GM18858 (cell line): ENCODE measurements at regions not wholly inside any gene's neighbourhood (a gene's known extent, or its start where the extent isn't known, plus 50 kb on each side); places are given as distances from the start of the nearest gene placed in this dataset.
"Not testable (repeated sequence)": the region's sequence is repeated elsewhere in the genome, so short reads cannot be mapped to it uniquely, and the experiment has no call there.

Source experiments
- ATAC-seq: cut with Tn5 transposase; IDR thresholded peaks from one replicate; pipeline ENCODE4 v1.9.1; 2021; ENCODE audit not compliant: unreplicated experiment

GRCh38 chrX:109184506-109185139 is 297.3 kb downstream of the GUCY2F start:
- ATAC-seq, result no peak

GRCh38 chrX:109172091-109172602 is 309.7 kb downstream of the GUCY2F start:
- ATAC-seq, result no peak

GRCh38 chrX:109155161-109155560 is 326.7 kb downstream of the GUCY2F start:
- no peak for ATAC-seq

GRCh38 chrX:109144173-109144572 is 337.7 kb downstream of the GUCY2F start:
- ATAC-seq, result not testable (repeated sequence)

GRCh38 chrX:109140463-109140862 is 341.4 kb downstream of the GUCY2F start:
- no peak for ATAC-seq

- no peak for ATAC-seq
Measured at GRCh38 chrX:109134777-109135176, 347.1 kb downstream of the GUCY2F start.

GRCh38 chrX:109125304-109125703 is 356.6 kb downstream of the GUCY2F start:
- no peak for ATAC-seq

- no peak for ATAC-seq
Measured at GRCh38 chrX:109089359-109089758, 353.0 kb upstream of the IRS4 start.

- ATAC-seq, result no peak
Measured at GRCh38 chrX:109077788-109078187, 341.4 kb upstream of the IRS4 start.

- ATAC-seq, result not testable (repeated sequence)
Measured at GRCh38 chrX:109054181-109054581, 317.8 kb upstream of the IRS4 start.

- no peak for ATAC-seq
Measured at GRCh38 chrX:109049903-109050302, 313.5 kb upstream of the IRS4 start.

GRCh38 chrX:109049416-109049815 is 313.1 kb upstream of the IRS4 start:
- no peak for ATAC-seq

GRCh38 chrX:109040057-109040456 is 303.7 kb upstream of the IRS4 start:
- no peak for ATAC-seq

- ATAC-seq, result no peak
Measured at GRCh38 chrX:109036624-109037023, 300.3 kb upstream of the IRS4 start.

- no peak for ATAC-seq
Measured at GRCh38 chrX:108993909-108994308, 257.5 kb upstream of the IRS4 start.

GRCh38 chrX:108972899-108973298 is 236.5 kb upstream of the IRS4 start:
- ATAC-seq, result not testable (repeated sequence)

GRCh38 chrX:108947205-108947604 is 210.8 kb upstream of the IRS4 start:
- ATAC-seq, result no peak

GRCh38 chrX:108946531-108946930 is 210.2 kb upstream of the IRS4 start:
- no peak for ATAC-seq

GRCh38 chrX:108945883-108946523 is 209.6 kb upstream of the IRS4 start:
- no peak for ATAC-seq

GRCh38 chrX:108914791-108915190 is 178.4 kb upstream of the IRS4 start:
- ATAC-seq, result no peak

GRCh38 chrX:108903831-108904230 is 167.5 kb upstream of the IRS4 start:
- ATAC-seq, result not testable (repeated sequence)

GRCh38 chrX:108900333-108900732 is 164.0 kb upstream of the IRS4 start:
- no peak for ATAC-seq

- not testable (repeated sequence) for ATAC-seq
Measured at GRCh38 chrX:108896349-108896748, 160.0 kb upstream of the IRS4 start.
